Astrocyte (in vitro differentiated cells and primary cell): ENCODE measurements at regions not wholly inside any gene's neighbourhood (a gene's known extent, or its start where the extent isn't known, plus 50 kb on each side); places are given as distances from the start of the nearest gene placed in this dataset.

Source experiments
- EZH2 ChIP-seq: IDR thresholded peaks from 2 replicates; pipeline ENCODE4 v1.6.1; 2012; ENCODE audit warnings: mild to moderate bottlenecking, low read length, inconsistent platforms; ENCODE audit not compliant: insufficient read depth
- TF ChIP-seq, protein P1 (sequence below): IDR thresholded peaks from 2 replicates; pipeline ENCODE4 v1.5.1; 2011; ENCODE audit warnings: low read depth, mild to moderate bottlenecking, inconsistent platforms, low read length, moderate library complexity; ENCODE audit not compliant: insufficient read depth

DNA sequence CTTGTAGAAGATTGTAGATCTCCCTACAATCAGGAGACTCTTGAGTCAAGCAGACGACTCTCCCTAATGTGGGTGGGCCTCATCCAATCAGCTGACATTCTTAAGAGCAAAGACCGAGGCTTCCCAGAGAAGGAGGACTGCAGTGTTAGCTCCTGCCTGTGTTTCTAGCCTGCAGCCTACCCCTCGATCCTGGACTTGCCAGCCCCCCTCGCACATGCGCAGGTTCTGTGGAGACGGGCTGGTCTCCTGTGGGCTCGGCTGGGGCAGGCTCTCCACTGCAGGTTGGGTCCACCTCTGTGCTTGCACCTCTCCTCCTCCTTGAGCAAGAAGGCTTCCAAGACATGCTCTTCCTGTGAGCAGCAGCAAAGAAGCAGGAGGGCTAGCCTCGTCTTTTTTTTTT is 185.2 kb upstream of the SOX1 start:
- TF ChIP-seq, protein P1, sequence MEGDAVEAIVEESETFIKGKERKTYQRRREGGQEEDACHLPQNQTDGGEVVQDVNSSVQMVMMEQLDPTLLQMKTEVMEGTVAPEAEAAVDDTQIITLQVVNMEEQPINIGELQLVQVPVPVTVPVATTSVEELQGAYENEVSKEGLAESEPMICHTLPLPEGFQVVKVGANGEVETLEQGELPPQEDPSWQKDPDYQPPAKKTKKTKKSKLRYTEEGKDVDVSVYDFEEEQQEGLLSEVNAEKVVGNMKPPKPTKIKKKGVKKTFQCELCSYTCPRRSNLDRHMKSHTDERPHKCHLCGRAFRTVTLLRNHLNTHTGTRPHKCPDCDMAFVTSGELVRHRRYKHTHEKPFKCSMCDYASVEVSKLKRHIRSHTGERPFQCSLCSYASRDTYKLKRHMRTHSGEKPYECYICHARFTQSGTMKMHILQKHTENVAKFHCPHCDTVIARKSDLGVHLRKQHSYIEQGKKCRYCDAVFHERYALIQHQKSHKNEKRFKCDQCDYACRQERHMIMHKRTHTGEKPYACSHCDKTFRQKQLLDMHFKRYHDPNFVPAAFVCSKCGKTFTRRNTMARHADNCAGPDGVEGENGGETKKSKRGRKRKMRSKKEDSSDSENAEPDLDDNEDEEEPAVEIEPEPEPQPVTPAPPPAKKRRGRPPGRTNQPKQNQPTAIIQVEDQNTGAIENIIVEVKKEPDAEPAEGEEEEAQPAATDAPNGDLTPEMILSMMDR, result no peak
- no peak for TF ChIP-seq EZH2
